ENCODE measurements at regions not wholly inside any gene's neighbourhood (a gene's known extent, or its start where the extent isn't known, plus 50 kb on each side); places are given as distances from the start of the nearest gene placed in this dataset.

DNA sequence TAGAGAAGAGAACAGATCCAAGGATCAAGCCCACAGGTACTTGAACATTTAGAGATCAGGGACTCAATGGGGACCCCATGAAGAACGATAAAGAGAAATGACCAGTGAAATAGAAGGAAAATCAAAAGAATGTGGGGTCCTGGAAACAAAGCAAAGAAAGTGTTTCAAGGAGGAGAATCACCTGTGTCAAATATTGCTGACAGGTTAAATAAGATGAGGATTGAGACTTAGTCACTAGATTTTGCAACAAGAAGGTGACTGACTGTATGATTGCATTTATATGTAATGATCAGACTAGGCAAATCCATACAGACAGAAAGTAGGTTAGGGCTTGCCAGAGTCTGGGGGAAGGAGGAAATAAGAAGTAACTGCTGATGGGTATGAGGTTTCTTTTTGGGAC, 254.9 kb upstream of the NPY start:
- TF ChIP-seq, protein P1, sequence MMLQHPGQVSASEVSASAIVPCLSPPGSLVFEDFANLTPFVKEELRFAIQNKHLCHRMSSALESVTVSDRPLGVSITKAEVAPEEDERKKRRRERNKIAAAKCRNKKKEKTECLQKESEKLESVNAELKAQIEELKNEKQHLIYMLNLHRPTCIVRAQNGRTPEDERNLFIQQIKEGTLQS (IDR thresholded peaks at IDR 0.05) = no peak
- no peak for TF ChIP-seq POLR2AphosphoS5 (IDR thresholded peaks at IDR 0.05; ENCODE audit: low read depth, low read length)
- TF ChIP-seq, protein P2, sequence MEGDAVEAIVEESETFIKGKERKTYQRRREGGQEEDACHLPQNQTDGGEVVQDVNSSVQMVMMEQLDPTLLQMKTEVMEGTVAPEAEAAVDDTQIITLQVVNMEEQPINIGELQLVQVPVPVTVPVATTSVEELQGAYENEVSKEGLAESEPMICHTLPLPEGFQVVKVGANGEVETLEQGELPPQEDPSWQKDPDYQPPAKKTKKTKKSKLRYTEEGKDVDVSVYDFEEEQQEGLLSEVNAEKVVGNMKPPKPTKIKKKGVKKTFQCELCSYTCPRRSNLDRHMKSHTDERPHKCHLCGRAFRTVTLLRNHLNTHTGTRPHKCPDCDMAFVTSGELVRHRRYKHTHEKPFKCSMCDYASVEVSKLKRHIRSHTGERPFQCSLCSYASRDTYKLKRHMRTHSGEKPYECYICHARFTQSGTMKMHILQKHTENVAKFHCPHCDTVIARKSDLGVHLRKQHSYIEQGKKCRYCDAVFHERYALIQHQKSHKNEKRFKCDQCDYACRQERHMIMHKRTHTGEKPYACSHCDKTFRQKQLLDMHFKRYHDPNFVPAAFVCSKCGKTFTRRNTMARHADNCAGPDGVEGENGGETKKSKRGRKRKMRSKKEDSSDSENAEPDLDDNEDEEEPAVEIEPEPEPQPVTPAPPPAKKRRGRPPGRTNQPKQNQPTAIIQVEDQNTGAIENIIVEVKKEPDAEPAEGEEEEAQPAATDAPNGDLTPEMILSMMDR (IDR thresholded peaks at IDR 0.05 in 2 of 3, conservative IDR thresholded peaks at IDR 0.05 in 1 of 3; ENCODE audit: borderline replicate concordance in 1 of 3, insufficient read depth in 1 of 3, low read depth in 2 of 3, low read length in 2 of 3) = no peak

DNA sequence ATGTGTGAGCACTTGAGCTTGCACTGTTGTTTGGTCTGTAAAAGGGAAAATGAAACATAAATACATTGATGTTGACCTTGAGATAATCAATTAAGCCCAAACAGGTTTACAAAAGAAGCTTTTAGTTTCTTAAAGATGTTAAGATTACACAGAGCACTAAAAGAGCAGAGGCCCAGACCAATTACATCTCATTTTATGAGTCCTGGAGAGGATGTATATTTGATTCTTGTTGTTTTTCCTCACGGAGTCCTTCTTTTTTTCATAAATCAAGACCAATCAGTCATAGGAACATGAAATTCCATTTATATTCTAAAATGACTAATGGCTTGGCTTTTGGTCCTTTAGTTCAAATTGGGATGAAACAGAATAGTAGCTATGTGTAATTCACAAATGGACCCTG, 249.7 kb upstream of the NPY start:
- no TSS peak for BruUV-seq (replicated peaks)

More for the DNA sequence above, 254.9 kb upstream of the NPY start:
- Histone ChIP-seq H3K27ac (ENCODE audit: low read depth, low read length) (no peak overlapping the region), H3K9me3 (ENCODE audit: control insufficient read depth in 1 of 2, insufficient read depth in 1 of 2, low read depth in 1 of 2, low read length in 2 of 2) (no peaks in the 10 kb centered on the region), H3K27me3 (ENCODE audit: insufficient read depth, low read length) (0 out of 2 replicates have a peak, but pooled peaks cover 4% of the 10 kb centered on the region), H4K20me1 (ENCODE audit: insufficient read depth) (no peaks in the 10 kb centered on the region), H3K36me3 (ENCODE audit: control insufficient read depth in 1 of 2, insufficient read depth in 2 of 2, low read length in 2 of 2) (no peaks in the 10 kb centered on the region), H3K9ac (ENCODE audit: low read length) (no peak overlapping the region), H3K4me1 (ENCODE audit: control insufficient read depth in 1 of 2, insufficient read depth in 2 of 2, low read length in 2 of 2) (no peaks in the 10 kb centered on the region; a peak in 1 of 4 replicates), H2AFZ (ENCODE audit: low read depth, low read length, poor library complexity, severe bottlenecking) (no peak overlapping the region), H3K79me2 (ENCODE audit: insufficient read depth, low read length) (no peaks in the 10 kb centered on the region), H3K4me3 (replicated peaks in 1 of 2; ENCODE audit: low read depth in 1 of 2, low read length in 2 of 2) (no peak overlapping the region), H3K9me2 (ENCODE audit: insufficient read depth) (no peaks in the 10 kb centered on the region), H3K4me2 (ENCODE audit: low read length) (no peak overlapping the region)
- BruUV-seq (replicated peaks) = no TSS peak
- ChIA-PET RAD21 (ENCODE audit: low non-redundant PET in 1 of 2, low total read pairs in 2 of 2, uncharacterized antibody in 2 of 2, unreplicated experiment in 2 of 2) (no interaction called here), POLR2A (no interaction called here), CTCF (no interaction called here)
- DNase-seq (ENCODE audit: low read depth, low spot score) = no peak
- no peak for ATAC-seq
- intact Hi-C loops (cut with micrococcal nuclease) = no loop called here

More for the DNA sequence above, 249.7 kb upstream of the NPY start:
- ATAC-seq = no peak
- Histone ChIP-seq H3K9me3 (ENCODE audit: control insufficient read depth in 1 of 2, insufficient read depth in 1 of 2, low read depth in 1 of 2, low read length in 2 of 2) (no peaks in the 10 kb centered on the region), H3K36me3 (ENCODE audit: control insufficient read depth in 1 of 2, insufficient read depth in 2 of 2, low read length in 2 of 2) (no peaks in the 10 kb centered on the region), H2AFZ (ENCODE audit: low read depth, low read length, poor library complexity, severe bottlenecking) (no peak overlapping the region), H4K20me1 (ENCODE audit: insufficient read depth) (no peaks in the 10 kb centered on the region), H3K4me3 (replicated peaks in 1 of 2; ENCODE audit: low read depth in 1 of 2, low read length in 2 of 2) (no peak overlapping the region), H3K9me2 (ENCODE audit: insufficient read depth) (no peaks in the 10 kb centered on the region), H3K79me2 (ENCODE audit: insufficient read depth, low read length) (no peaks in the 10 kb centered on the region), H3K27ac (ENCODE audit: low read depth, low read length) (no peak overlapping the region), H3K27me3 (ENCODE audit: insufficient read depth, low read length) (0 out of 2 replicates have a peak, but pooled peaks cover 4% of the 10 kb centered on the region), H3K4me2 (ENCODE audit: low read length) (no peak overlapping the region), H3K4me1 (ENCODE audit: control insufficient read depth in 1 of 2, insufficient read depth in 2 of 2, low read length in 2 of 2) (no peaks in the 10 kb centered on the region), H3K9ac (ENCODE audit: low read length) (no peak overlapping the region)
- TF ChIP-seq JUND (IDR thresholded peaks at IDR 0.05) (no peak), YY1 (IDR thresholded peaks at IDR 0.05; ENCODE audit: extremely low read depth, insufficient replicate concordance, low read depth, low read length) (no peak), ZFX (IDR thresholded peaks at IDR 0.05) (no peak), SIN3A (IDR thresholded peaks at IDR 0.05; ENCODE audit: low read depth) (no peak), TCF7L2 (IDR thresholded peaks at IDR 0.05; ENCODE audit: borderline replicate concordance, extremely low read depth, insufficient read depth, insufficient read length) (no peak)
- TF ChIP-seq, protein P3, sequence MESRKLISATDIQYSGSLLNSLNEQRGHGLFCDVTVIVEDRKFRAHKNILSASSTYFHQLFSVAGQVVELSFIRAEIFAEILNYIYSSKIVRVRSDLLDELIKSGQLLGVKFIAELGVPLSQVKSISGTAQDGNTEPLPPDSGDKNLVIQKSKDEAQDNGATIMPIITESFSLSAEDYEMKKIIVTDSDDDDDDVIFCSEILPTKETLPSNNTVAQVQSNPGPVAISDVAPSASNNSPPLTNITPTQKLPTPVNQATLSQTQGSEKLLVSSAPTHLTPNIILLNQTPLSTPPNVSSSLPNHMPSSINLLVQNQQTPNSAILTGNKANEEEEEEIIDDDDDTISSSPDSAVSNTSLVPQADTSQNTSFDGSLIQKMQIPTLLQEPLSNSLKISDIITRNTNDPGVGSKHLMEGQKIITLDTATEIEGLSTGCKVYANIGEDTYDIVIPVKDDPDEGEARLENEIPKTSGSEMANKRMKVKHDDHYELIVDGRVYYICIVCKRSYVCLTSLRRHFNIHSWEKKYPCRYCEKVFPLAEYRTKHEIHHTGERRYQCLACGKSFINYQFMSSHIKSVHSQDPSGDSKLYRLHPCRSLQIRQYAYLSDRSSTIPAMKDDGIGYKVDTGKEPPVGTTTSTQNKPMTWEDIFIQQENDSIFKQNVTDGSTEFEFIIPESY (IDR thresholded peaks at IDR 0.05; ENCODE audit: extremely low read depth, insufficient replicate concordance, low read length) = no peak
- RAD21 ChIA-PET (ENCODE audit: low non-redundant PET in 1 of 2, low total read pairs in 2 of 2, uncharacterized antibody in 2 of 2, unreplicated experiment in 2 of 2) = no interaction called here
- CTCF ChIA-PET = no interaction called here
- intact Hi-C loops (cut with micrococcal nuclease) = no loop called here
- DNase-seq (ENCODE audit: low read depth, low spot score) = no peak
- POLR2A ChIA-PET = no interaction called here
